Endothelial cell of umbilical vein (primary cell): ENCODE measurements at regions not wholly inside any gene's neighbourhood (a gene's known extent, or its start where the extent isn't known, plus 50 kb on each side); places are given as distances from the start of the nearest gene placed in this dataset.

Experiments used
- BruUV-seq: library from RNA; stranded (reverse); fragments of 400-500 nt; replicated peaks from 2 replicates; lab custom pipeline; 2021; lab: Mats Ljungman, UMichigan
- CTCF ChIA-PET: fragments of 300-600, 350-600 bp; sonication (Branson Sonifier 250); formaldehyde crosslinking; loops from one replicate; lab custom pipeline; 2021; ENCODE audit warnings: antibody characterized with exemption, inconsistent platforms; lab: Charles Lee
- POLR2A ChIA-PET: fragments of 300-600, 350-600 bp; sonication (Branson Sonifier 250); formaldehyde crosslinking; loops from one replicate; lab custom pipeline; 2021; ENCODE audit warnings: antibody characterized with exemption, inconsistent platforms; lab: Charles Lee
- DNase-seq: peaks from one replicate; pipeline ENCODE4 v3.0.0-alpha.2; 2011; ENCODE audit warnings: low read depth, low spot score
- FAIRE-seq: peaks from 2 replicates; lab custom pipeline; 2011; peaks lifted over from hg19 to GRCh38; lab: Jason Lieb, UNC
- H2AFZ ChIP-seq: 2 replicates; pipeline ENCODE4 v1.6.0; 2012; ENCODE audit warnings: low read depth, low read length, control low read depth, inconsistent platforms
- H3K27ac ChIP-seq: 2 replicates; pipeline ENCODE4 v1.5.1; 2011; ENCODE audit warnings: low read depth, mild to moderate bottlenecking, control low read depth, low read length, moderate library complexity; ENCODE audit not compliant: insufficient read depth
- H3K27me3 ChIP-seq, 2 experiments: 2 replicates each; pipeline versions ENCODE4 v1.6.0 to v1.6.1; 2011; ENCODE audit warnings: low read length in 2 of 2, mixed read lengths in 1 of 2; ENCODE audit not compliant: control insufficient read depth in 2 of 2, insufficient read depth in 2 of 2
- H3K36me3 ChIP-seq, 2 experiments: 2 replicates in 1 of 2; 3 replicates in 1 of 2; pipeline ENCODE4 v1.5.1; 2011; ENCODE audit warnings: low read length in 2 of 2, mild to moderate bottlenecking in 1 of 2, moderate library complexity in 1 of 2; ENCODE audit not compliant: control insufficient read depth in 2 of 2, insufficient read depth in 2 of 2; ENCODE audit errors: extremely low read depth in 1 of 2
- H3K4me1 ChIP-seq: 3 replicates; pipeline ENCODE4 v1.5.1; 2011; ENCODE audit warnings: mild to moderate bottlenecking, low read length; ENCODE audit not compliant: control insufficient read depth, insufficient read depth; ENCODE audit errors: extremely low read depth
- H3K4me2 ChIP-seq: 2 replicates; pipeline ENCODE4 v1.6.1; 2011; ENCODE audit warnings: low read length, control low read depth, mixed read lengths; ENCODE audit not compliant: insufficient read depth
- H3K4me3 ChIP-seq, 3 experiments: fragments of 200-600 bp in 1 of 3; sonication (generic), shearing (Covaris generic) in 1 of 3; replicated peaks in 1 of 3; 2 replicates each; pipeline ENCODE4 v1.5.1; 2011 to 2016; ENCODE audit warnings: control low read depth in 3 of 3, low read length in 3 of 3, mild to moderate bottlenecking in 2 of 3, inconsistent platforms in 1 of 3, low read depth in 1 of 3, moderate library complexity in 1 of 3; ENCODE audit not compliant: insufficient read depth in 1 of 3
- H3K79me2 ChIP-seq: 2 replicates; pipeline ENCODE4 v1.6.0; 2012; ENCODE audit warnings: low read length, inconsistent platforms; ENCODE audit not compliant: control insufficient read depth, insufficient read depth
- H3K9ac ChIP-seq: replicated peaks from 2 replicates; pipeline ENCODE3; 2011; ENCODE audit warnings: low read length, control low read depth; ENCODE audit not compliant: insufficient read depth; ENCODE audit errors: extremely low read depth
- H3K9me1 ChIP-seq: replicated peaks from 3 replicates; pipeline ENCODE4 v1.6.0; 2011; ENCODE audit warnings: mild to moderate bottlenecking, low read length; ENCODE audit not compliant: control insufficient read depth, insufficient read depth; ENCODE audit errors: extremely low read depth
- H3K9me3 ChIP-seq: replicated peaks from 2 replicates; pipeline ENCODE4 v1.5.1; 2012; ENCODE audit warnings: low read length, inconsistent platforms; ENCODE audit not compliant: control insufficient read depth, insufficient read depth
- H4K20me1 ChIP-seq: replicated peaks from 2 replicates; pipeline ENCODE3; 2011; ENCODE audit warnings: mild to moderate bottlenecking, low read length; ENCODE audit not compliant: control insufficient read depth, insufficient read depth; ENCODE audit errors: extremely low read depth
- CTCF ChIP-seq, 2 donors: IDR thresholded peaks; 1 replicate in 1 of 2; 2 replicates in 1 of 2; pipeline ENCODE4 v1.5.1; 2011; ENCODE audit warnings: low read length in 2 of 2, mild to moderate bottlenecking in 2 of 2, moderate library complexity in 2 of 2, control low read depth in 1 of 2, inconsistent platforms in 1 of 2, low read depth in 1 of 2; ENCODE audit not compliant: insufficient read depth in 1 of 2; ENCODE audit errors: extremely low read depth in 1 of 2
- EZH2 ChIP-seq: IDR thresholded peaks from 2 replicates; pipeline ENCODE4 v1.6.1; 2012; ENCODE audit warnings: borderline replicate concordance, low read depth, mild to moderate bottlenecking, moderate library complexity, low read length, inconsistent platforms; ENCODE audit not compliant: severe bottlenecking
- FOS ChIP-seq: IDR thresholded peaks from 2 replicates; pipeline ENCODE4 v1.6.1; 2011; ENCODE audit warnings: mild to moderate bottlenecking, low read length, moderate library complexity, borderline replicate concordance; ENCODE audit not compliant: insufficient read depth
- GATA2 ChIP-seq: IDR thresholded peaks from 2 replicates; pipeline ENCODE4 v1.7.0; 2011; ENCODE audit warnings: low read depth, mild to moderate bottlenecking, moderate library complexity, mixed read lengths, low read length; ENCODE audit not compliant: insufficient read length, insufficient read depth
- JUN ChIP-seq: IDR thresholded peaks from 2 replicates; pipeline ENCODE4 v1.6.1; 2011; ENCODE audit warnings: borderline replicate concordance, low read depth; ENCODE audit not compliant: insufficient read length, insufficient read depth
- POLR2A ChIP-seq: IDR thresholded peaks from 2 replicates; pipeline ENCODE4 v1.6.1; 2012; ENCODE audit warnings: low read depth, mild to moderate bottlenecking, control low read depth, low read length
- POLR2AphosphoS5 ChIP-seq: IDR thresholded peaks from 2 replicates; pipeline ENCODE4 v1.6.1; 2012; ENCODE audit warnings: low read depth, mild to moderate bottlenecking, control low read depth, low read length, moderate library complexity; ENCODE audit not compliant: insufficient read depth
- dilution Hi-C: fragments of 300-500 bp; cut with MboI; formaldehyde crosslinking; loops from one replicate; pipeline ENCODE4 v1.15.0; 2019; ENCODE audit warnings: low sequenced_read_pairs; ENCODE audit not compliant: extremely low pct_ligation_motif_present
- intact Hi-C: fragments of 100-400 bp; cut with micrococcal nuclease; formaldehyde crosslinking; loops from one replicate; pipeline ENCODE4 v1.10.0; 2022

GRCh38 chr3:159364511-159364910 is 562.7 kb downstream of the MFSD1 start:
- no peak for FAIRE-seq
- BruUV-seq: no TSS peak
- dilution Hi-C loops: no loop called here
- Histone ChIP-seq H3K4me1 (no peaks in the 10 kb centered on the region), H3K4me3 (no peak overlapping the region), H3K27ac (no peak overlapping the region), H3K9ac (no peak overlapping the region), H3K4me2 (no peak overlapping the region), H3K36me3 (no peaks in the 10 kb centered on the region), H3K9me3 (no peaks in the 10 kb centered on the region), H4K20me1 (no peaks in the 10 kb centered on the region), H3K79me2 (no peaks in the 10 kb centered on the region), H2AFZ (no peak overlapping the region), H3K27me3 (no peaks in the 10 kb centered on the region), H3K9me1 (no peaks in the 10 kb centered on the region)
- POLR2A ChIA-PET: no interaction called here
- intact Hi-C loops: no loop called here
- no peak for TF ChIP-seq JUN
- no peak for TF ChIP-seq POLR2A
- no peak for TF ChIP-seq POLR2AphosphoS5
- no peak for TF ChIP-seq GATA2
- no peak for TF ChIP-seq CTCF (IDR thresholded peaks at IDR 0.05; ENCODE audit: extremely low read depth in 1 of 2, insufficient read depth in 1 of 2, low read depth in 1 of 2, low read length in 2 of 2)
- TF ChIP-seq FOS: no peak
- no peak for TF ChIP-seq EZH2
- DNase-seq: no peak
- CTCF ChIA-PET: no interaction called here

- ChIA-PET CTCF (no interaction called here), POLR2A (no interaction called here)
- FAIRE-seq (no peak), DNase-seq (no peak)
- H3K27me3 ChIP-seq: no peaks in the 10 kb centered on the region
- H3K9ac ChIP-seq: no peak overlapping the region
- H4K20me1 ChIP-seq: no peaks in the 10 kb centered on the region
- no peaks in the 10 kb centered on the region for H3K79me2 ChIP-seq
- H2AFZ ChIP-seq: no peak overlapping the region
- no peaks in the 10 kb centered on the region for H3K9me3 ChIP-seq
- TF ChIP-seq CTCF (IDR thresholded peaks at IDR 0.05; ENCODE audit: extremely low read depth in 1 of 2, insufficient read depth in 1 of 2, low read depth in 1 of 2, low read length in 2 of 2): no peak
- H3K4me2 ChIP-seq: no peak overlapping the region
- no peaks in the 10 kb centered on the region for H3K4me1 ChIP-seq
- H3K36me3 ChIP-seq: no peaks in the 10 kb centered on the region
- H3K9me1 ChIP-seq: no peaks in the 10 kb centered on the region
- intact Hi-C loops (no loop called here), dilution Hi-C loops (no loop called here)
- no TSS peak for BruUV-seq
- no peak overlapping the region for H3K4me3 ChIP-seq
- no peak overlapping the region for H3K27ac ChIP-seq
Measured at GRCh38 chr3:159366476-159366875, 564.6 kb downstream of the MFSD1 start.
